HG02884 (cell line): ENCODE measurements at regions not wholly inside any gene's neighbourhood (a gene's known extent, or its start where the extent isn't known, plus 50 kb on each side); places are given as distances from the start of the nearest gene placed in this dataset.

ENCODE experiments used
- ATAC-seq: cut with Tn5 transposase; IDR thresholded peaks from one replicate; pipeline ENCODE4 v1.9.1; 2021; ENCODE audit warnings: mild to moderate bottlenecking, moderate library complexity; ENCODE audit not compliant: unreplicated experiment

- ATAC-seq: no peak
Observed at GRCh38 chr18:43481069-43481468, 203.8 kb upstream of the SYT4 start.

GRCh38 chr18:43482136-43482535 lies 204.8 kb upstream of the SYT4 start:
- no peak for ATAC-seq

GRCh38 chr18:43482600-43482999 lies 205.3 kb upstream of the SYT4 start:
- no peak for ATAC-seq

GRCh38 chr18:43484710-43485109 lies 207.4 kb upstream of the SYT4 start:
- no peak for ATAC-seq

- no peak for ATAC-seq
Observed at GRCh38 chr18:43485545-43485963, 208.3 kb upstream of the SYT4 start.

- ATAC-seq: no peak
Observed at GRCh38 chr18:43486462-43486861, 209.2 kb upstream of the SYT4 start.

- no peak for ATAC-seq
Observed at GRCh38 chr18:43501099-43501498, 223.8 kb upstream of the SYT4 start.

GRCh38 chr18:43506935-43507334 lies 229.6 kb upstream of the SYT4 start:
- no peak for ATAC-seq

GRCh38 chr18:43507842-43508481 lies 230.7 kb upstream of the SYT4 start:
- ATAC-seq: no peak

- no peak for ATAC-seq
Observed at GRCh38 chr18:43514747-43515146, 237.5 kb upstream of the SYT4 start.

- ATAC-seq: no peak
Observed at GRCh38 chr18:43515481-43515880, 238.2 kb upstream of the SYT4 start.

- ATAC-seq: no peak
Observed at GRCh38 chr18:43524260-43524659, 247.0 kb upstream of the SYT4 start.

- no peak for ATAC-seq
Observed at GRCh38 chr18:43525169-43525568, 247.9 kb upstream of the SYT4 start.

- ATAC-seq: no peak
Observed at GRCh38 chr18:43526426-43527145, 249.3 kb upstream of the SYT4 start.

- no peak for ATAC-seq
Observed at GRCh38 chr18:43531438-43531837, 254.1 kb upstream of the SYT4 start.

- no peak for ATAC-seq
Observed at GRCh38 chr18:43533371-43533770, 256.1 kb upstream of the SYT4 start.

- ATAC-seq: no peak
Observed at GRCh38 chr18:43534511-43534910, 257.2 kb upstream of the SYT4 start.

- ATAC-seq: no peak
Observed at GRCh38 chr18:43539862-43540261, 262.6 kb upstream of the SYT4 start.

GRCh38 chr18:43542016-43542415 lies 264.7 kb upstream of the SYT4 start:
- ATAC-seq: no peak

GRCh38 chr18:43543236-43543635 lies 265.9 kb upstream of the SYT4 start:
- ATAC-seq: no peak

GRCh38 chr18:43547456-43547855 lies 270.2 kb upstream of the SYT4 start:
- ATAC-seq: no peak

GRCh38 chr18:43559507-43559906 lies 282.2 kb upstream of the SYT4 start:
- no peak for ATAC-seq

- no peak for ATAC-seq
Observed at GRCh38 chr18:43563780-43564179, 286.5 kb upstream of the SYT4 start.
